ENCODE measurements at regions not wholly inside any gene's neighbourhood (a gene's known extent, or its start where the extent isn't known, plus 50 kb on each side); places are given as distances from the start of the nearest gene placed in this dataset.

DNA sequence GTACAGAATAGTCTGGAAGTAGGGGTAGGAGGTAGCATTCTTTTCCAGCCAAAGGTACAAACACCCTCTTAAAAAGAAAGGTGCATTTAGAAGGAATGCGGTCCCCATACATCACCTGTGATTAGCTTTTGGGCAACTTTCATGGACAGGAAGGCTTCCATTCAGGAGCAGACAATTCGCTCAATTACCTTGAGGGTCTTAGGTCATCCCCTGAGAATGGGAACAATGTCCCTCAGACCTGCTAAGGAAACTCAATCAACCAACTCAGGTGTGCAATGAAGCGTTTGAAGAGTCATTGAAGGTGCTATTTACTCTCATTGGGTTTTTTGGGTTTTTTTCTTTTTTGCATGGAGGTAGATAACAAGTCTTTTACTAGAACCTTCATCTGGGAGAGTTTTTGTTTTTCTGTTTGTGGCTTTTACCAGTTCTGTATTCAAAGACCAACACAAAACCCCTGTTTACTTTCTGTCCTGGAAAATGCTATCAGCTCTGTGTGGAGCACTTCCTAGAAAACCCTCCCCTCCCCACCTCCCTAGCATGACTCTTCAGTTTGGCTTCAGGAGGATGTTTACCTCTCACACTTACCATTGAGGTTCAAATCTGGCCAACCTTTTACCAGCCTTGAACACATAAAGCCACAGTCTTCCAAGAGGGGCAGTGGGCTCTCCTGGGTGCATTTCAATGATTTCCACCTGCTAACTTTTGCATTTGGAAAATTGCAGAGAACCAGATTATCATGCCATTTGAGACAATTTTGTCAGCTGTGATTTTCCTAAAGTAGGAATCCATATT, 271.2 kb upstream of the PRDM1 start:
- no peak overlapping the region for H3K4me3 ChIP-seq (ENCODE audit: low read depth, low read length)
- no peak for TF ChIP-seq CTCF (IDR thresholded peaks at IDR 0.05; ENCODE audit: low read depth, low read length, missing control alignments)
- no peak for DNase-seq (ENCODE audit: low read depth)

DNA sequence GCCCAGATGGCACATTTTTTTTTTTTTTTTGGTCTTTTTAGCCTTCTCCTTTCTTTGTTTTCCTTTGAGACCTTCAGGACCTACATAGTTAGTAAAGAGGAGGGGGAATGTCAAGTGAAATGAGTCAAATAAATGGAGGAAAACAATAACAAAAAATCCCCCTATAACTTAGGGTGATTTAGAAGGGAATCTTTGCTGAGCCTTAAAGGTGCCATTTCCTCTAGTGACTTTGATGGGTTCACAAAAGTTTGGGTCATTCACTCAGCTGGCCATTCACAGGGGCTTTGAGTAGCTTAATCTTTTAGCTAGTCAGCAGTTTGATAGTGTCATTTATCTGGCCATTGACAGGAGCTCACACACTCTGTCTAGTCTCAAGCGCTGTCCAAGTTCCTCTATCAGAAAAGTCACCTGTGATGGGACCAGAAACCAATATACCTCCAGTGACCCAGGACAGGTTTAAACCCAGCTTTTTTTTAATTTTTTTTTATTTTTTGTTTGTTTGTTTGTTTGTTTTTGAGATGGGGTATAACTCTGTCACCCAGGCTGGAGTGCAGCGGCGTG, 275.1 kb upstream of the PRDM1 start:
- no peak for DNase-seq (ENCODE audit: low read depth)
- H3K4me3 ChIP-seq (ENCODE audit: low read depth, low read length), result no peak overlapping the region
- TF ChIP-seq CTCF (IDR thresholded peaks at IDR 0.05; ENCODE audit: low read depth, low read length, missing control alignments), result no peak

DNA sequence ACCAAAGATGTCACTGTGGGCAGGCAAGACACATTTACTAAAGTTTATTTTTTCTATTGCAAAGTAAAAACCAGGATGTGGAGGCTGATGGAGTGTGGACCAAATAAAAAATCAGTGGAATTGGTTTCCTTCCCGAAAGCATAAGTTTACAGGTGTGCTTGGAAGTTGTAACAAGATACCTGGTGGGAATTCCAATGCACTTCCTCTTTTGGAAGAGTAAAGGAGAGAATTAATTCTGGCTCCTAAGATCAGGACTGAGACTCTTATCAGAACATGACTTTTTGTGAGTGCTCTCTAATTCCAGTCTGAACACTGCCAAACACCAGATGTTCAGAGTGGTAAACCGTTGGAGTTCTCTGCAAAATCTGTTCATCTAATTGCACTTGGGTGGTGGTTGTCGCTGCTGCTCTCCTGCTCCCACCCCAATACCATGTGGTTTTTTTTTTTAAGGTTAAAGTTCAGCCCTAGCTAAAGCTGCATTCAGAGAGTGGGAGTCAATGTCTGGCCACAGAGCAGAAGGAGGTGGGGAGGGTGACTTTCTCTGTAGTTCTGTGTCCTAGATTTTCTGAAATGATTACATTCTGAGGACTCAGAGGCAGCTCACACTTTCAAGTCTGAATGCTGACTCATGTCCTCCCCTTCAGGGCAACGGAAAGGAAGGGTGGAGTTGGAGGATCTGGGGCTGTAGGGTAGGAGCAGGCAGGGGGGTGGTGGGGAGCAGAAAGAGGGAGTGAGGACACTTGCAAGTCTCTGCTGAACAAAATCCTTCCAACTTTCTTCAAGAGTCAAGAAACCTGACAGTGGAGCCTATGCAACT, 275.8 kb upstream of the PRDM1 start:
- no peak for TF ChIP-seq CTCF (IDR thresholded peaks at IDR 0.05; ENCODE audit: low read depth, low read length, missing control alignments)
- no peak for DNase-seq (ENCODE audit: low read depth)
- no peak overlapping the region for H3K4me3 ChIP-seq (ENCODE audit: low read depth, low read length)

DNA sequence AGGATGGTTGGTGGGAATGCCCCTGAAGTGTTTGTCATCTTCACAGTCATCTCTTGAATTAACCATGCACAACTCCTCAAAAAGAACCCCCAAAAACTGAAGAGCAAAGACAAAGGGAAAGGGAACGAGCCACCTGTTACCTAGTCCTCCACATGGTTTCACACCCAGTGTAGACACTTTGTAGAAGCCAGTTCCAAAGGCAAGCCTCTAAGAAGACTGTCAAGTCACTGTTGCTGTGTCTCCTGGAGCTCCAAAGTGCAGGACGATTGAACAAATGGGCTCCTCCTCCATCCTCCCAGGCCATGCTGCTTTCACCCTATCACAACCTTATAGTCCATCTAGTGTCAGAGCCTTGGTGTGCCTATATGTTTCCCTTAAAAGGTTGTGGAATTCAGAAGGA, 277.6 kb upstream of the PRDM1 start:
- TF ChIP-seq CTCF (IDR thresholded peaks at IDR 0.05; ENCODE audit: low read depth, low read length, missing control alignments), result no peak
- DNase-seq (ENCODE audit: low read depth), result no peak
- no peak overlapping the region for H3K4me3 ChIP-seq (ENCODE audit: low read depth, low read length)

DNA sequence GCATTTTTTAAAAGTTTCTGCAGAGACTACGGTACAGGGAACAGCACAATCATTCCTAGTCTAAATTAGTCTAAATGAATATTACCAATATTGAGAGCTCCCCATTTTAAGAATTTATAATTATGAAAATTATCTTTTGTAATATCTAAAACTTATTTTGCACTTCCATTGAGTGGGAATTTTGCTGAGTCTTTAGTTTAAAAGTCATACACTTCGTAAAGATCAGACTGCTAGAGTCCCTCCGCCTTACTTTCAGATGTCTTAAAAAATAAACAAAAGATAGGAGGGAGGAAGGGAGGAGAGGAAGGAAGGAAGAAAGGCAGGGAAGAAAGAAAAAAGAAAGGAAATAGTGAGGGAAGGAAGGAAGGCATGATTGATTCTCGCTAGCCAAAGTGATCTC, 278.2 kb upstream of the PRDM1 start:
- H3K4me3 ChIP-seq (ENCODE audit: low read depth, low read length), result no peak overlapping the region
- TF ChIP-seq CTCF (IDR thresholded peaks at IDR 0.05; ENCODE audit: low read depth, low read length, missing control alignments), result no peak
- DNase-seq (ENCODE audit: low read depth), result no peak

DNA sequence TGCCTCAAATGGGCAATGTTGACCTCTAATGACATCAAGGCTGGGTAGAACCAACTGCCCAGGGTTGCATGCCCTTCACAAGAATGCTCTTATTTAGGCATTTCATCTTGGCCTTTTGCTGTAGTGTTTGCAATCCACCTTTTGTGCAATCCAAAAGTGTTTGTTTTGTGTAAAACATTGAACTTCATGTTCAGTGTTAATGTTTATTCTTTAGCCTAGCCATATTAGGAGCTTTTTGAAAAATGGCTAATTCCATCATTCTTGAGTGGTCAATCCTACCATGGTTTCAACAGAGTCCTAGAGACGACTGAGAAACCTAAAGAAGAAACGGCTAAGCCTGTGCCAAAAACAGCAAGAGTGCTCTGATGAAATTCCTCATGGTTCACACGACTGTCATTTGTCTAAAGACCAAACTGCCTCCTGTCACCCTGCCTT, 279.6 kb upstream of the PRDM1 start:
- DNase-seq (ENCODE audit: low read depth), result no peak
- no peak for TF ChIP-seq CTCF (IDR thresholded peaks at IDR 0.05; ENCODE audit: low read depth, low read length, missing control alignments)
- H3K4me3 ChIP-seq (ENCODE audit: low read depth, low read length), result no peak overlapping the region

All from GM12864 (cell line).